Lower leg skin (tissue), 4 donors: ENCODE measurements at regions not wholly inside any gene's neighbourhood (a gene's known extent, or its start where the extent isn't known, plus 50 kb on each side); places are given as distances from the start of the nearest gene placed in this dataset.
"Not testable (repeated sequence)": the region's sequence is repeated elsewhere in the genome, so short reads cannot be mapped to it uniquely, and the experiment has no call there.

Experiments used
- DNase-seq, 2 donors: peaks; one replicate each; pipeline ENCODE4 v3.0.0-alpha.2; 2019; ENCODE audit warnings: low spot score in 2 of 2
- H3K4me3 ChIP-seq: fragments of 200-600 bp; sonication (generic); 2 replicates; pipeline ENCODE4 v1.5.1; 2017; ENCODE audit warnings: mild to moderate bottlenecking, low read depth; ENCODE audit not compliant: poor library complexity, severe bottlenecking
- POLR2A ChIP-seq, 2 donors: fragments of 450-650 bp; IDR thresholded peaks; one replicate each; pipeline ENCODE4 v1.6.1; 2016 to 2017; ENCODE audit warnings: antibody characterized with exemption in 2 of 2, mild to moderate bottlenecking in 1 of 2, moderate library complexity in 1 of 2
- WGBS, 2 donors: methylation state at CpG; one replicate each; pipeline ENCODE4 v1.1.5; 2018; 5-methylcytosine and 5-hydroxymethylcytosine counted together
- intact Hi-C: fragments of 100-400 bp; cut with DNase I; formaldehyde crosslinking; loops from one replicate; pipeline ENCODE4 v1.15.0; 2023; ENCODE audit warnings: low total_unique reads
- TF ChIP-seq, protein P1 (sequence below), 3 donors: fragments of 450-650 bp; IDR thresholded peaks; one replicate each; pipeline ENCODE4 v1.5.1; 2016; ENCODE audit warnings: antibody characterized with exemption in 3 of 3, mild to moderate bottlenecking in 3 of 3, moderate library complexity in 2 of 3

DNA sequence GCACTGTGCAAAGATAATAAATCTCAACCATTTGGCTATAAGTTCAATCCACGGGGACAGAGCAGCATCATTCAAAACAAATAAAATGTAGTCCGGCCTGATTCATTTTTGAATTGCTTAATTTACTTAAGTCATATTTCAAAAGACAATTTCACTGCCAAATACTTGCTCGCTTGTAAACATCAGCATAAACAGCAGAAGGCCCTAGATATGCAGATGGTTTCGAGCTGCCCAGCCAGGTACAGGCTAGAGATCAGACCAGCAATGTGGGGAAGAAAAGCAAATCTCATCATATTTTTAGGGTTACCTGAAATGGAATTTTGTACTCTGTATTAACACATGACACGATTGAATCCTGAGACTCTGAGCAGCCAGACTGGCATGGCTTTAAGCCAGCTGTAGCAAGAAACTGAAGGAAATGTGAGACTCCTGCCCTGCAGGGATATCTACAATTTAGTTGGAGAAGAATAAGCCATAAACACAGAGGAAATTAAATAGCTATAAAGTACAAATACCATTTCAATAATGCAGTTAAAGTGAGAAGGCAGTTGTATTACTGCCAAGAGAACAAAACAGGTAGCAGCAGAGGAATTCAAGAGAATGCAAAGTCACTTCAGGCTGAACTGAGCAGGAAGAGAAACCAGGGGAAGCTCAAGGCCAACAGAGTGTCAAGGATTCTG, 440.3 kb downstream of the ETS1 start:
- intact Hi-C loops: no loop called here
- TF ChIP-seq POLR2A (IDR thresholded peaks at IDR 0.05): no peak
- TF ChIP-seq, protein P1, sequence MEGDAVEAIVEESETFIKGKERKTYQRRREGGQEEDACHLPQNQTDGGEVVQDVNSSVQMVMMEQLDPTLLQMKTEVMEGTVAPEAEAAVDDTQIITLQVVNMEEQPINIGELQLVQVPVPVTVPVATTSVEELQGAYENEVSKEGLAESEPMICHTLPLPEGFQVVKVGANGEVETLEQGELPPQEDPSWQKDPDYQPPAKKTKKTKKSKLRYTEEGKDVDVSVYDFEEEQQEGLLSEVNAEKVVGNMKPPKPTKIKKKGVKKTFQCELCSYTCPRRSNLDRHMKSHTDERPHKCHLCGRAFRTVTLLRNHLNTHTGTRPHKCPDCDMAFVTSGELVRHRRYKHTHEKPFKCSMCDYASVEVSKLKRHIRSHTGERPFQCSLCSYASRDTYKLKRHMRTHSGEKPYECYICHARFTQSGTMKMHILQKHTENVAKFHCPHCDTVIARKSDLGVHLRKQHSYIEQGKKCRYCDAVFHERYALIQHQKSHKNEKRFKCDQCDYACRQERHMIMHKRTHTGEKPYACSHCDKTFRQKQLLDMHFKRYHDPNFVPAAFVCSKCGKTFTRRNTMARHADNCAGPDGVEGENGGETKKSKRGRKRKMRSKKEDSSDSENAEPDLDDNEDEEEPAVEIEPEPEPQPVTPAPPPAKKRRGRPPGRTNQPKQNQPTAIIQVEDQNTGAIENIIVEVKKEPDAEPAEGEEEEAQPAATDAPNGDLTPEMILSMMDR (IDR thresholded peaks at IDR 0.05): no peak
- no peak for DNase-seq
- 21 to 32% methylated on average over 5 of the region's 5 CpGs for WGBS, 2 donors
- H3K4me3 ChIP-seq: no peak overlapping the region

DNA sequence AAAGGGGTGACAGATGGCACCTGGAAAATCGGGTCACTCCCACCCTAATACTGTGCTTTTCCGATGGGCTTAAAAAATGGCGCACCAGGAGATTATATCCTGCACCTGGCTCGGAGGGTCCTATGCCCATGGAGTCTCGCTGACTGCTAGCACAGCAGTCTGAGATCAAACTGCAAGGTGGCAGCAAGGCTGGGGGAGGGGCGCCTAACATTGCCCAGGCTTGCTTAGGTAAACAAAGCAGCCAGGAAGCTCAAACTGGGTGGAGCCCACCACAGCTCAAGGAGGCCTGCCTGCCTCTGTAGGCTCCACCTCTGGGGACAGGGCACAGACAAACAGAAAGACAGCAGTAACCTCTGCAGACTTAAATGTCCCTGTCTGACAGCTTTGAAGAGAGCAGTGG, 447.1 kb downstream of the ETS1 start:
- DNase-seq, intact Hi-C loops, H3K4me3 ChIP-seq: not testable (repeated sequence)
- 93 to 100% methylated on average over 2 to 6 of the region's 6 CpGs for WGBS, 2 donors

- intact Hi-C loops: no loop called here
- WGBS, 2 donors: 68 to 77% methylated on average over 2 of the region's 2 CpGs
- no peak overlapping the region for H3K4me3 ChIP-seq
- no peak for TF ChIP-seq POLR2A (IDR thresholded peaks at IDR 0.05)
- no peak for DNase-seq
Measured at GRCh38 chr11:128135451-128135850, 451.9 kb downstream of the ETS1 start.

GRCh38 chr11:128133501-128133900, 453.9 kb downstream of the ETS1 start:
- H3K4me3 ChIP-seq: no peak overlapping the region
- DNase-seq: no peak
- TF ChIP-seq, protein P1 (IDR thresholded peaks at IDR 0.05): no peak
- TF ChIP-seq POLR2A (IDR thresholded peaks at IDR 0.05): no peak
- WGBS, 2 donors: 66 to 78% methylated on average over 3 of the region's 3 CpGs
- intact Hi-C loops: no loop called here

DNA sequence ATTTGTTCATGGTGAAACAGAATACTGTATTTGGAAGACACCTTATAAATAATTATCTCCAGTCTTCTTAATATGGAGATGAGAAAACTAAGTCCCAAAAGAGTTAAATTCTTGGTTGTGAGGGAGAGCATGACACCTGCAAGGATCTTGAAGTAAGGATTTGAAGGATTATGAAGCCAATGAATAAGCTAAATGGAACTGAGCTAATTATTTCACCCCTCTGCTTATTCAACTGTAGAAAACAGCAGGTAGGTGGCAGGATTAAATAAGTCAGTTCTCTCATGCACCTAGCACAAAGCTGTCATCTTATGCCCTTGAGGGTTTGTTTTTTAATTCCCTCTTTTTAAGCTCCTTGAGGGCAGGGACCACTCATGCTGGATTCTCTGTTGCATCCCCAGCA, 457.3 kb downstream of the ETS1 start:
- intact Hi-C loops: no loop called here
- no peak overlapping the region for H3K4me3 ChIP-seq
- TF ChIP-seq POLR2A (IDR thresholded peaks at IDR 0.05): no peak
- TF ChIP-seq, protein P1 (IDR thresholded peaks at IDR 0.05): no peak
- DNase-seq: no peak

DNA sequence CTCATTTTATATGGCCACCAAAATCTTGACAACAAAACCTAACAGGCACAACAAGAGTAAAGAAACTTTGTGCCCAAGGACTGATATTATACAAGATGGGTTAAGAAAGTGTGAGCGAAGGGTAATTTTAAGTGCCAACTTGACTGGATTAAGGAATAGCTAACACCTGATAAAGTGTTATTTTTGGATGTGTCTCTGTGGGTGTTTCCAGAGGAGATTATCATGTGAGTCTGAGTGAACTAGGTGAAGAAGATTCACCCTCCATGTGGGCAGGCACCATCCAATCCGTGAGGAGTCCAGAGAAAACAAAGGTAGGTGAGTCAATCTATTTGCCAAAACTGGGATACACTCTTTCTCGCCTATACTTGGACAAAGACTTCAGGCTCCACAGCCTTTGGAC, 461.6 kb downstream of the ETS1 start:
- 90 to 95% methylated on average over 3 of the region's 3 CpGs for WGBS, 2 donors
- H3K4me3 ChIP-seq: no peak overlapping the region
- DNase-seq: no peak
- intact Hi-C loops: no loop called here
- TF ChIP-seq, protein P1 (IDR thresholded peaks at IDR 0.05): no peak
- TF ChIP-seq POLR2A (IDR thresholded peaks at IDR 0.05): no peak

DNA sequence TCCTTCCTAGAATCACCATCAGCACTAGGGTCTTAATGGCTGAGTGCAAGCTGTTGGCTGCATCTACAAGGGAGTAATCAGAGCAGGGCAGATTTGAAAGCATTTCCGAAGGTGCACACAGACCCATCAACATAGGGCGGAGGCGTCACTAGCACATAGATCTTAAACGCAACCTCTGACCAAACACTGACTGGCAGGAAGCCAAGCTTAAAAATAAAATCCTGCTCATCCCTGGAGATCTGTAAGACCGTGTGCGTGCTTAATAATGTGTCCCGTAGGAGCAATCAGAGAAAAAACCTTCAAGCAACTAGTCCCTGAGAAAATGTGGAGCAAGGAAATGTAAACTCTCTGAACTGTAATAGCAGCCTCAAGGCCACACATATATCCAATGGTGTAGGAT, 470.5 kb downstream of the ETS1 start:
- DNase-seq: no peak
- 26 to 35% methylated on average over 7 of the region's 7 CpGs for WGBS, 2 donors
- TF ChIP-seq, protein P1 (IDR thresholded peaks at IDR 0.05): no peak
- TF ChIP-seq POLR2A (IDR thresholded peaks at IDR 0.05): no peak
- intact Hi-C loops: no loop called here
- no peak overlapping the region for H3K4me3 ChIP-seq
